ENCODE measurements at regions not wholly inside any gene's neighbourhood (a gene's known extent, or its start where the extent isn't known, plus 50 kb on each side); places are given as distances from the start of the nearest gene placed in this dataset.

DNA sequence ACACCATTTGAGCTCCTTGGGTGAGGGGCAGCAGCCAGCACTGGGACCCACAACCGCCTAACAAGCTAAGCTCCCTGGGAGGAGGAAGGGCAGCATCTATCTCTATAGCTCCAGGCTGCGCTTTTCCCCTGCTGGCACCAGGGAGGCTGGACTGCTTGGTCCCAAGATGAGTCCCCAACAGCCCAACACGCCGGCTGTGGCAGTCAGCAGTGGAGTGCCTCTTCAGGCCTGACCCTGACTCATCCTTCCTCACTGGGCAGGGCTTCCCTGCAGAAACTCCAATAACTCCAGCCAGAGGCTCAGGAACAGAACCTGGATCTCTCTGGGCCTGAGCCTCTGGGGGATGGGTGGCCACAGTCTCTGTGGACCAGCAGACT lies 113.7 kb upstream of the ADAMTS16 start:
- TF ChIP-seq, protein P1, sequence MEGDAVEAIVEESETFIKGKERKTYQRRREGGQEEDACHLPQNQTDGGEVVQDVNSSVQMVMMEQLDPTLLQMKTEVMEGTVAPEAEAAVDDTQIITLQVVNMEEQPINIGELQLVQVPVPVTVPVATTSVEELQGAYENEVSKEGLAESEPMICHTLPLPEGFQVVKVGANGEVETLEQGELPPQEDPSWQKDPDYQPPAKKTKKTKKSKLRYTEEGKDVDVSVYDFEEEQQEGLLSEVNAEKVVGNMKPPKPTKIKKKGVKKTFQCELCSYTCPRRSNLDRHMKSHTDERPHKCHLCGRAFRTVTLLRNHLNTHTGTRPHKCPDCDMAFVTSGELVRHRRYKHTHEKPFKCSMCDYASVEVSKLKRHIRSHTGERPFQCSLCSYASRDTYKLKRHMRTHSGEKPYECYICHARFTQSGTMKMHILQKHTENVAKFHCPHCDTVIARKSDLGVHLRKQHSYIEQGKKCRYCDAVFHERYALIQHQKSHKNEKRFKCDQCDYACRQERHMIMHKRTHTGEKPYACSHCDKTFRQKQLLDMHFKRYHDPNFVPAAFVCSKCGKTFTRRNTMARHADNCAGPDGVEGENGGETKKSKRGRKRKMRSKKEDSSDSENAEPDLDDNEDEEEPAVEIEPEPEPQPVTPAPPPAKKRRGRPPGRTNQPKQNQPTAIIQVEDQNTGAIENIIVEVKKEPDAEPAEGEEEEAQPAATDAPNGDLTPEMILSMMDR (IDR thresholded peaks at IDR 0.05): no peak

DNA sequence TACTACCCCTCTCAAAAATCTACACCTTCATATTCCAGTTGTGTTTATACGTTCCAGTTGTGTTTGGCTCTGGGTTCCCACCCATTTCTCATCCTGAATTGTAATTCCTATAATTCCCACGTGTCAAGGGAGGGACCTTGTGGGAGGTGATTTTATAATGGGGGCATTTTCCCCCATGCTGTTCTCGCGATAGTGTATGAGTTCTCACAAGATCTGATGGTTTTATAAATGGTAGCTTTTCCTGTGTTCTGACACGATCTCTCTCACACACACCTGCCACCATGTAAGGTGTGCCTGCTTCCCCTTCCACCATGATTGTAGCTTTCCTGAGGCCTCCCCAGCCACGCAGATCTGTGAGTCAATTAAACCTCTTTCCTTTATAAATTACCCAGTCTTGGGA lies 108.5 kb upstream of the ADAMTS16 start:
- TF ChIP-seq, protein P1 (IDR thresholded peaks at IDR 0.05): no peak

DNA sequence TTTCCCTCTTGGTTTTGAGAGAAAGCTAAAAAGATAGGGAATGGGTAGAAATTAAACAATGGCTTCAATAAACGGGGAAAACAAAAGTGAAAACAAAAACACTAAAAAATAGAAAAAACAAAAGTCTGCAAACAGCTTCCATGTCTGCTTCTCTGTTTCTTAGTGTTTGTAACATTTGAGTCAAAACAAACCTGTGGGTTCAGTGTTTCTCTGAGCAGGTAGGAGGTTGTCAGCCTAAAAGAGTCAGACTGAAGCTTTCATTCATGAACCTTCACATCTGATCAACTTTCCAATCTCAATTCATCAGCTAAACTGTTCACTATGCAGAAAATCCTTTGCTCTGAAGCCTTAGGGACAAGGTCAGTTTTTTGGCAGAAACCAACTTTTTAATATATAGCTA lies 102.5 kb upstream of the ADAMTS16 start:
- TF ChIP-seq, protein P1 (IDR thresholded peaks at IDR 0.05): no peak

DNA sequence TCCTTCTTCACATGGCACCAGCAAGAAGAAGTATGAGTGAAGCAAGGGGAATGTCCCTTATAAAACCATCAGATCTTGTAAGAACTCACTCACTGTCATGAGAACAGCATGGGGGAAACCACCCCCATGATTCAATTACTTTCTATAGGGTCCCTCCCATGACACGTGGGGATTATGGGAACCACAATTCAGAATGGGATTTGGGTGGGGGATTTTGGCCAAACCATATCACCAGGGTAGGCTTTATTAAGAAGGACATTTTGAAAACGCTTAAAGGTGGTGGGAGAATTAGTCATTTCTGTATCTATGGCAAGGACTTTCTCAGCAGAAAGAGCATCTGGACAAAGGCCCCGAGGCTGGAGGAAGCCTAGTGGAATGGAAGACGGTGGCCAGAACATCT lies 100.2 kb upstream of the ADAMTS16 start:
- TF ChIP-seq, protein P1 (IDR thresholded peaks at IDR 0.05): no peak

DNA sequence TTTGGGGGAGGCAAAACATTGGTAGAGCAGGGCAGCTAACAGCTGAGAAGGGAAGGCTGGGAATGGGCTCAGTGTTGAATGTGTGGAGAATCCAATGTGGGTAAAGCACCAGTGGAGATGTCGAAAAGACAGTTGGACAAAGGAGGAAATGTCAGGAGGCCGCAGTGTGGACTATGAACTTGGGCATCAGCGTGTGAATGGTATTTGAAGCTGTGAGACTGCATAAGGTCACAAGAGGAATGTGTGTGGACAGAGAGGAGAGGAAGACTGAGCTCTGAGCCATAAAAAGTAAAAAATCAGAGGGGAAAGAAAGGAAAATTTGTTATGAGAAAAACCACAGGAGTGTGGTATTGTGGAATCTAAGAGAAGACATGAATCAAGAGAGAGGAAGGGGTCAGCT lies 99.4 kb upstream of the ADAMTS16 start:
- TF ChIP-seq, protein P1 (IDR thresholded peaks at IDR 0.05): no peak

DNA sequence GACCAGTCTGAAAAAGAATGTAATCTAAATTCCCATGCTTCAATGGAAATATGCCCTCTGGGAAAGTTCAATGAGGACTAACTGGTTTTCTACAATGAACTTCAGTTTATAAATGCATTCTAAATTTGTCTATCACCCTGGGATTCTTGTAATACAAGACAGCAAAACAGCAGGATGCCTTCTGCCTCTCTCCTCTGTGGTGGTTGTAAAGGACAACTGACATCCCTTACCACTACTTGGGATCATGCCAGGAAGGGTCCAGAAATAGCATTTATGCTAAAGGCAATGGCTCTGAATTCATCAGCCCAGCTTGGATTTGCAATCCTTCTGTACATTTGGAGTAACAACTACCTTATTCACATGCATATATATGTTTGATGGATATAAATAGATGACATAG lies 97.3 kb upstream of the ADAMTS16 start:
- TF ChIP-seq, protein P1 (IDR thresholded peaks at IDR 0.05): no peak

DNA sequence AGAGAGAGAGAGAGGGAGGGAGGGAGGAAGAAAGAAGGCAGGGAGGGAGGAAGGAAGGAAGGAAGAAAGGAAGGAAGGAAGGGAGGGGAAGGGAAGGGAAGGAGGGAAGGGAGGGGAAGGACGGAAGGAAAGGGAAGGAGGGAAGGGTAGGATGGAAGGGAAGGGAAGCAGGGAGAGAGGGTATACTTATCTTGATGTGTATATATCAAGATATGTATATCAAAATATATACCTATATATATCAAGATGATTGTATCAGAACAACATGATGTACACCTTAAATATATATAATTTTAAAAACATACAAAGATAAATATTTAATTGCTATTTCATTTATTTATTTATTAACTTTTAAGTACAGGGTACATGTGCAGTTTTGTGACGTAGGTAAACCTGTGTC lies 96.8 kb upstream of the ADAMTS16 start:
- TF ChIP-seq, protein P1 (IDR thresholded peaks at IDR 0.05): no peak

DNA sequence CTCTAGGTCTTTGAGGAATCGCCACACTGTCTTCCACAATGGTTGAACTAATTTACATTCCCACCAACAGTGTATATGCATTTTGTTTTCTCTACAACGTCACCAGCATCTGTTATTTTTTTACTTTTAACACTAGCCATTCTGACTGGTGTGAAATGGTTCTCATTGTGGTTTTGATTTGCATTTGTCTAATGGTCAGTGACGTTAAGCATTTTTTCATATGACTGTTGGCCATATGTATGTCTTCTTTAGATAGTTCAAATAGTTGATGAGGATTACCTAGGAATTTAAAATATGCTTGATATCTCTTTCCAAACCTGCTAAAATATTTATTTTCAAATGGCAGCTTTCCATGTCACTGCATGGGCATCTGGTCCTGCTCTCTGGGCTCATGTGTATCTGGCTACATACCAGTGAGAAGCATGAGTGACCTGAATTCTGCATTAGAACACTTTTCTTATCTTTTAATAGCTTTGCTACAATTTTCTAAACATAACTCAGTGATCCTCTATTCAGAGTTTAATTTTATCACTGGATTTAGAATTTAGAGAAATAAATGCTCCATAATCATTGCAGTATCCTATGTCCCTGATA lies 95.8 kb upstream of the ADAMTS16 start:
- TF ChIP-seq, protein P1 (IDR thresholded peaks at IDR 0.05): no peak

Measured in LNCAP (cell line).